IPS DF 19.7 (cell line): ENCODE measurements at regions not wholly inside any gene's neighbourhood (a gene's known extent, or its start where the extent isn't known, plus 50 kb on each side); places are given as distances from the start of the nearest gene placed in this dataset.
"Not testable (repeated sequence)": the region's sequence is repeated elsewhere in the genome, so short reads cannot be mapped to it uniquely, and the experiment has no call there.

ENCODE experiments used
- DNase-seq: peaks from one replicate; pipeline ENCODE4 v3.0.0-alpha.2; 2013; ENCODE audit warnings: low read depth, low spot score

DNA sequence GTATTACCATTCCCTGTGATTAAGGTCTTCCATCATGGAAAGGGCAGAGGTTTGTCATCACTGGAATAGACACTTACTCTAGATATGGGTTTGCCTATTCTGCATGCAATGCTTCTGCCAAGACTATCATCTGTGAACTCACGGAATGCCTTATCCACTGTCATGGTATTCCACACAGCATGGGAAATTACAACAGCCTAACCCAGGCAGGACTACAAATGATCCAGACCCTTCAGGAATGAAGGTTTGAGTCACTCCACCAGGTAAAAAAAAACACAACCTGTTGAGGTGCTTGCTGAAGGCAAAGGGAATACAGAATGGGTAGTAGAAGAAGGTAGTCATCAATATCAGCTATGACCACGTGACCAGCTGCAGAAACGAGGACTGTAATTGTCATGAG is 89.0 kb upstream of the RANBP6 start:
- not testable (repeated sequence) for DNase-seq

DNA sequence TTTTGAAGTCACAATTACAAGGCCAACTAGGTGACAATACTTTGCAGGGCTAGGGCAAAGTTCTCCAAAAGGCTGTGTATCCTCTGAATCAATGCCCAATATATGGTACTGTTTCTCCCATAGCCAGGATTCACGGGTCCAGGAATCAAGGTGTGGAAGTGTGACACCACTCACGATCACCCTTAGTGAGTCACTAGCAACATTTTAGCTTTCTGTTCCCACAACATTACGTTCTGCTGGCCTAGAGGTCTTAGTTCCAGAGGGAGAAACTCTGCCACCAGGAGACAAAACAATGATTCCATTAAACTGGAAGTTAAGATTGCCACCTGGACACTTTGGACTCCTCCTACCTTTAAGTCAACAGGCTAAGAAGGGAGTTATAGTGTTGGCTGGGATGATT is 88.5 kb upstream of the RANBP6 start:
- DNase-seq, result not testable (repeated sequence)

GRCh38 chr9:6102336-6102987 is 87.0 kb upstream of the RANBP6 start:
- not testable (repeated sequence) for DNase-seq

DNA sequence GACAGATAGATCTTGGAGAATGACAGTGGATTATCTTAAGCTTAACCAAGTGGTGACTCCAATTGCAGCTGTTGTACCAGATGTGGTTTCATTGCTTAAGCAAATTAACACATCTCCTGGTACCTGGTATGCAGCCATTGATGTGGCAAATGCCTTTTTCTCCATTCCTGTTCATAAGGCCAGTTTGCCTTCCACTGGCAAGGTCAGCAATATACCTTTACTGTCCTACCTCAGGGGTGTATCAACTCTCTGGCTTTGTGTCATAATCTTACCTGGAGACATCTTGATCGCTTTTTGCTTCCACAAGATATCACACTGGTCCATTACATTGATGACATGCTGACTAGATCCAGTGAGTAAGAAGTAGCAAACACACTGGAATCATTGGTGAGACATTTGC is 86.3 kb upstream of the RANBP6 start:
- DNase-seq, result not testable (repeated sequence)

GRCh38 chr9:6099346-6099745 is 83.9 kb upstream of the RANBP6 start:
- DNase-seq, result not testable (repeated sequence)

DNA sequence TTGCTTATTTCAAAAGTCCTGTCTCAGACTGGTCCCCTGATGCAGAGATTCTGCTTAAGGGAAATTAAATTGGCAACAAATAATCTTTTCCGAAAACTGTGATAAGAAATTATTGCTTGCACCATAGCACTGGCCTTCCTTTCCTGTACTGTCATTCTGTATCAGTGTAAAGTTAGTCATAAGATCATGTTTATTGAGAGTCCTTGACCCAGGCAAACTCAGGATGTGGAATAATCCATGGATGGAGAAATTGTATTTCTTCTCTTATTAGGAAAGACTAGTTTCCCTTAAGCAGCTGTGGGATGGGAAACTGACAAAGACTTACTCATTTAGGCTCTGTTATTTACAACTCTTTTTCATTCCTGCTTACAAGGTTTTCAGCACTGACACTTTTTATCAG is 83.0 kb upstream of the RANBP6 start:
- no peak for DNase-seq

GRCh38 chr9:6096821-6097220 is 81.4 kb upstream of the RANBP6 start:
- no peak for DNase-seq

DNA sequence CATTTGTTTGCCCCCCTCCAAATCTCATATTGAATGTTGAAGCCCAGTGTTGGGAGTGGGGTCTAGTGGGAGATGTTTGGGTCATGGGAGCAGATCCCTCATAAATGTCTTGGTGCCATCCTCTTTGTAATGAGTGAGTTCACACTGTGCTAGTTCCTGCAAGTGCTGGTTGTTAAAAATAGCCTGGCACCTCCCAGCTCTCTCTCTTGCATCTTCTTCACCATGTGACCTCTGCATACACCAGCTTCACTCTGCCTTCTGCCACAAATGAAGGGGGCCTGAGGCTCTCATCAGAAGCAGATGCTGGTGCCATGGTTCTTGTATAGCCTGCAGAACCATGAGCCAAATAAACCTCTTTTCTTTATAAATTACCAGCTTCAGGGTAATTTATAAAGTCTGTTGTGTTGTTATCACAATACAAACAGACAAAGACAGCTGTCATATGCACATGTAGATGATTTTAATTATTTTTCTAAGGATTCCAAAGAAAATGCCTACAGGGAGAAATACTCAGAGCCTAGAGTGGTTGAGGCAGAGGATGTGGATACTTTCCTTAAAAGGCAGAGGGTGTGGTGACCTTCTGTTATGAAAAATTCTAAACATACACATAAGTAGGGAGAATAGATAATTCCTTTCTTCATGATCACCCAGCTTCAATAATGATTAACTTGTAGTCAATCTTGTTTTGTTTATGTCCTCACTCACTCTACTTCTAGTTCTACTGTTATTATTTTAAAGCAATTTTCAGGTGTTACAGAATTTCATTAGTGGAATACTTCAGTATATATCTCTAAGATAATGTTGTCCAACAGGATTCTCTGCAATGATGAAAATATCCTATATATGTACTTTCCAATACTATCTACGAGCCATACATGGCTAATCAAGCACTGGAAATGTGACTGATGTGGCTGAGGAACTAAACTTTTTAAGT is 75.1 kb upstream of the RANBP6 start:
- no peak for DNase-seq

DNA sequence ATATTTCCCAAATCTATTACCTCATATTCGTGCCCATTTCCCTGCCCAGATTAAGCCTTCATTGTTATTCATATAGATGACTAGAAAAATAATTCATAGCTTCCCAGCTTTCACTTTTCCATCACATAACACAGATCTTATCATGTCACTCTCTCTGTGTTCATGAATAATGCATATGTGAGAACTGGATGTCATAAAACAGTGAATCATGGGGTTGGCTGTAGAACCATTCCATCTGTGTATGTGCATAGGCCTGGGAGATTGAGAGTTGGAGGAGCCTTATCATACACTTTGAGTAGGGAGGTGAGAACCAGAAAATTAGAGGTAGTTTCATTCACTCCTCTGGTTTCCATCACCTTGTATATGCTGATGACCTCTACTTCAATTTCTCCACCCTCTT is 73.9 kb upstream of the RANBP6 start:
- no peak for DNase-seq

DNA sequence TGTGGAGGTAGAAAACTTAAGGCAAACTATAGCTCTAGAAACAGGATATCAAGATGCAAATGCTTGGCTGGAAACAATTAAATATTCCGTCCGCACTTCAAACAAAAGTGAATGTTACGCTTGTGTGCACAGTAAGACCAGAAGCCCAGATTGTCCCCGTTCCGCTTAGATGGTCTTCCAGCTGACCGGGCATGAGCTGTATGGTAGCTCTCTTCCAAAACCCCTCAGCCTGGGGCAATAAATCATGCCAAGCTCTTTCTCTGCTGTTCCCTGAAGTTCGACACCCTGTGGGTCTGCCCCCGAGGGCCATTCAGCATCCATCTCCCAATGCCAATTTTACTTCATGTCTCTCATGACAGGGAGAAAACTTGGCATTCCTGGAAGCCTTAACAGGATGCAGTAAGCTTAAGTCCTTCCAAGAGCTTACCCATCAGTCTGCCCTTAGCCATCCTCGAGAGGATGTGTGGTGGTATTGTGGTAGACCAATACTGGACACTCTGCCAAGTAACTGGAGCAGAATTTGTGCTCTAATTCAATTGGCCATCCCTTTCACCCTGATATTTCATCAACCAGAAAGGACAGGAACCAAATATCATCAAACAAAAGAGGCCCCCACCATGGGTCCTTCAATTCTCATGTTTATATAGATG is 70.7 kb upstream of the RANBP6 start:
- no peak for DNase-seq

DNA sequence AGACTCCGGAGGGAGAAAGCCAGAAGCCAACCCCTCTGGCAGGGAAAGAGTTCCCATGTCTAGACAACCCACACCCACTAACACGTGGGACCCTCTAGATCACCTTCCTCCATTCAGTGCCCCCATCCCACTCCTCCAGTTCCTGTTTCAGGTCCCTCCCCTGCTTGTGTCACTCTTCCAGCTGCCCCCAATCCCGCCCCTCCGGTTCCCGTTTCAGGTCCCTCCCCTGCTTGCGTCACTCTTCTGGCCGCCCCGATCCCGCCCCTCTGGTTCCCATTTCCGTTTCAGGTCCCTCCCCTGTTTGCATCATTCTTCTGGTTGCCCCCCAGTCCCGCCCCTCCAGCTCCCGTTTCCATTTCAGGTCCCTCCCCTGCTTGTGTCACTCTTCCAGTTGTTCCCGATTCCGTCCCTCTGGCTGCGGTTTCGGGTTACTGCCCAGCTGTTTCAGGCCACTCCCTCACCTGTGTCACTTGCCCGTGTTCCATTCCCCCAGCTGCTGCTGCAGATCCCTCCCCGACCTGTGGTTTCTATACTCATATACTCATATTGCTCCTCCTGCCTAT is 64.8 kb upstream of the RANBP6 start:
- DNase-seq, result peak; percentile 96

GRCh38 chr9:6079386-6079785 is 64.0 kb upstream of the RANBP6 start:
- peak; percentile 15 for DNase-seq

- peak; percentile 15 for DNase-seq
These were observed 63.1 kb upstream of the RANBP6 start for GRCh38 chr9:6078382-6079105.

GRCh38 chr9:6076851-6077250 is 61.4 kb upstream of the RANBP6 start:
- no peak for DNase-seq

DNA sequence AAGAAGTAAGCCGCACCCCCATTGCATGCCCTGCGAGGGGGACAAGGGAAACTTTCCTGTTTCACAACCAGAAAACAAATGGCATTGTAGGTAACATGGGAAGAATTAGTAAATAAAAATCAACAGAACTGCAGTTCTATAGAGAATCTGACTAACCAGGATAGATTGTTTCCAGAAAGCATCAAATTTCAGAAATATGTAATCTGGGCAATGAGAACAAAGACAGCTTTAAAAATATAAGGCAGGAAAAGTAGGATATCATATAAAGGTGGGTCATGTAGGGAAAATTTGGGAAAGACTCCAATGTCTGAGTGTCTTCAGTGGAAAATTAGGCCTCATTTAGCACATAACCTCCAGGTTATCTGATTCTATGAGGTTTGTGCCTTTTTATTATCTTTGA is 58.3 kb upstream of the RANBP6 start:
- no peak for DNase-seq

DNA sequence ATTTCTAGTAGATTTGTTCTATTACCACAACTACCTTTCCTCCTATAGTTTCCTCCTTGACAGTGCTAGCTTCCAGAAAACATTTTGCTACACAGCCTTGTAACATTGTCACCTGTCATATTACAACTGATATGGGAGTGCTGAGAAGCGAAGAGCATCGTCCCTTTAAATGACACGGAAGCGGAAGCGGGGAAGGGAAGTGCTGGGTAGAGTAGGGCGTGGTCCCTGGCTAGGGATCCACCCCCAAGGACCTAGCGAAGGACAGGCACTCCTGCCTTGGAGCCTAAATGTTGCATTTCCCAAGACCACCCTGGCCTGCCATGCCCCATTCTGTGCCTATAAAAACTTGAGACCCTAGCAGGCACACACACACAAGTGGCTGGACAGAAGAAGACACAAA is 57.4 kb upstream of the RANBP6 start:
- no peak for DNase-seq

DNA sequence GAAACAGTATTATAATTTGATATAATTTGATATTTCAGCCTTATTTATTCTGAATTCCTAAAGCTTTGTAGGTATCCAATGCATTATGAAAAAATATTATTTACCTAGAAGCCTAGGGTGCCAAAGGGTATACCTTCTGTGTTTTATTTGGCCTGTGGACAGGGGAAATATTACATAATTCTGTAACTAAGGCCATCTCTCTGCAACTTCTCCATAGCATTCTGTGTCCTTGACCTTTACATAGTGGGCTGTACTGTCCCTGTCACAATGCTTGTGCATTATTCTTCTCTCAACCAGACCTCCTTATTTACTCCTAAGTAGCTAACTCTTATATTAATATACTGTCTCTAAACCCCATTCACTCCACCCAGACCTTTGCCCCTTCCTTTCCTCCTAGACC is 57.0 kb upstream of the RANBP6 start:
- no peak for DNase-seq

DNA sequence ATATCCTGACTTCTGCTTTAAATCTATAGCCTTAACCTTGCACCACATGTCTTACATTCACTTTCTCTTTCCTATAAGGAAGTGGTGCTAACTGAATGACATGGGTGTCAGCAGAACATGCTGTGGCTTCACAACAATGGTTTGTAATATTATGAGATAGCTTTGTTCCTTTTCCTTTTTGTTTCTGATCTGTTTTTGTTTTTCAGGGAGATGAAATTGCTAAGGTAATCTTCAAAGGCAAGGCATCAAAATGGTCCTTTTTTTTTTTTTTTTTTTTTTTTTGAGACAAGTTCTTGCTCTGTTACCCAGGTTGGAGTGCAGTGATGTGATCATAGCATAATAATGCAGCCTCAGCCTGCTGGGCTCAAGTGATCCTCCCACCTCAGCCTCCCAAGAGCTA is 53.6 kb upstream of the RANBP6 start:
- no peak for DNase-seq

- DNase-seq, result no peak
These were observed 52.0 kb upstream of the RANBP6 start for GRCh38 chr9:6067426-6067825.
